T-cell (primary cell): ENCODE measurements at regions not wholly inside any gene's neighbourhood (a gene's known extent, or its start where the extent isn't known, plus 50 kb on each side); places are given as distances from the start of the nearest gene placed in this dataset.
"Not testable (repeated sequence)": the region's sequence is repeated elsewhere in the genome, so short reads cannot be mapped to it uniquely, and the experiment has no call there.

ENCODE experiments used
- ATAC-seq, 4 experiments: fragments of 200-7000 bp in 3 of 4; fragments of 150-1000 bp in 1 of 4; cut with Tn5 transposase; replicated peaks in 1 of 4; 1 replicate in 3 of 4; 2 replicates in 1 of 4; pipeline ENCODE4 v1.10.0; 2021; ENCODE audit warnings: moderate library complexity in 3 of 4, mild to moderate bottlenecking in 2 of 4, moderate number of reproducible peaks in 1 of 4
- CTCF ChIA-PET, 2 donors: fragments of 300-600 bp; sonication (Branson Sonifier 250); formaldehyde crosslinking; loops; one replicate each; lab custom pipeline; 2022; ENCODE audit warnings: antibody characterized with exemption in 2 of 2; lab: Charles Lee
- POLR2A ChIA-PET, 2 donors: fragments of 300-600 bp; sonication (Branson Sonifier 250); formaldehyde crosslinking; loops; one replicate each; lab custom pipeline; 2022; ENCODE audit warnings: antibody characterized with exemption in 2 of 2; lab: Charles Lee
- DNase-seq, 35 experiments: peaks; one replicate each; pipeline versions ENCODE4 v3.0.0 to v3.0.0-alpha.2; 2013 to 2023
- H3K27ac ChIP-seq: one replicate; pipeline ENCODE4 v1.5.1; 2013; ENCODE audit warnings: low read length
- H3K27me3 ChIP-seq, 2 experiments: replicated peaks in 1 of 2; 1 replicate in 1 of 2; 2 replicates in 1 of 2; pipeline versions ENCODE4 v1.6.1 to v1.7.0; 2013; ENCODE audit warnings: low read length in 1 of 2, mixed read lengths in 1 of 2; ENCODE audit not compliant: control insufficient read depth in 2 of 2, insufficient read depth in 2 of 2; ENCODE audit errors: extremely low read depth in 1 of 2
- H3K36me3 ChIP-seq, 2 donors: 1 replicate in 1 of 2; 2 replicates in 1 of 2; pipeline versions ENCODE4 v1.6.1 to v1.7.0; 2013; ENCODE audit warnings: low read length in 1 of 2; ENCODE audit not compliant: control insufficient read depth in 2 of 2, insufficient read depth in 1 of 2; ENCODE audit errors: extremely low read depth in 1 of 2
- H3K4me1 ChIP-seq, 2 experiments: 1 replicate in 1 of 2; 2 replicates in 1 of 2; pipeline versions ENCODE4 v1.6.1 to v1.7.0; 2013; ENCODE audit warnings: low read length in 2 of 2, mixed read lengths in 1 of 2; ENCODE audit not compliant: insufficient read depth in 2 of 2, control insufficient read depth in 1 of 2; ENCODE audit errors: extremely low read depth in 1 of 2
- H3K4me3 ChIP-seq, 2 donors: 1 replicate in 1 of 2; 2 replicates in 1 of 2; pipeline versions ENCODE4 v1.5.1 to v1.7.0; 2013; ENCODE audit warnings: mild to moderate bottlenecking in 2 of 2, low read length in 1 of 2, moderate library complexity in 1 of 2; ENCODE audit not compliant: control insufficient read depth in 1 of 2; ENCODE audit errors: extremely low read depth in 1 of 2
- H3K9me3 ChIP-seq: 2 replicates; pipeline ENCODE4 v1.7.0; 2013
- H3K27ac Mint-ChIP-seq, 2 donors: one replicate each; pipeline ENCODE4 v1.8.0; 2020 to 2021; ENCODE audit warnings: mild to moderate bottlenecking in 2 of 2, mixed read lengths in 2 of 2
- H3K27me3 Mint-ChIP-seq, 2 donors: one replicate each; pipeline ENCODE4 v1.8.0; 2021 to 2022; ENCODE audit warnings: mixed read lengths in 2 of 2
- H3K36me3 Mint-ChIP-seq: one replicate; pipeline ENCODE4 v1.8.0; 2021; ENCODE audit warnings: mixed read lengths
- H3K4me1 Mint-ChIP-seq, 3 donors: one replicate each; pipeline ENCODE4 v1.8.0; 2020 to 2022; ENCODE audit warnings: mixed read lengths in 3 of 3, mild to moderate bottlenecking in 1 of 3
- H3K4me3 Mint-ChIP-seq, 3 donors: one replicate each; pipeline ENCODE4 v1.8.0; 2020 to 2022; ENCODE audit warnings: mild to moderate bottlenecking in 3 of 3, mixed read lengths in 3 of 3, moderate library complexity in 3 of 3
- H3K9me3 Mint-ChIP-seq, 3 donors: one replicate each; pipeline ENCODE4 v1.8.0; 2020 to 2022; ENCODE audit warnings: mixed read lengths in 3 of 3
- WGBS: methylation state at CpG from one replicate; pipeline ENCODE4 v1.1.5; 2013; ENCODE audit warnings: missing lambda C conversion rate; ENCODE audit not compliant: insufficient coverage; 5-methylcytosine and 5-hydroxymethylcytosine counted together

- WGBS, result no CpG with 5 or more reads among the region's 6 CpGs
- H3K27ac ChIP-seq, POLR2A ChIA-PET, H3K4me3 ChIP-seq, H3K4me1 Mint-ChIP-seq, H3K36me3 ChIP-seq, H3K9me3 ChIP-seq, H3K27me3 ChIP-seq, H3K4me3 Mint-ChIP-seq, H3K27ac Mint-ChIP-seq, H3K27me3 Mint-ChIP-seq, CTCF ChIA-PET, H3K36me3 Mint-ChIP-seq, ATAC-seq, H3K9me3 Mint-ChIP-seq, DNase-seq, H3K4me1 ChIP-seq: not testable (repeated sequence)
These were observed 84.2 kb upstream of the ANXA10 start for GRCh38 chr4:168008112-168008511.

GRCh38 chr4:168019019-168019651, 73.2 kb upstream of the ANXA10 start:
- Mint-ChIP-seq H3K27ac (no peak overlapping the region), H3K4me3 (no peak overlapping the region), H3K4me1 (no peaks in the 10 kb centered on the region), H3K9me3 (peaks cover 5 to 34% (median 23%) of the 10 kb centered on the region in 3 donors), H3K27me3 (no peaks in the 10 kb centered on the region), H3K36me3 (no peaks in the 10 kb centered on the region)
- DNase-seq, result no peak
- Histone ChIP-seq H3K4me1 (no peaks in the 10 kb centered on the region), H3K27ac (no peak overlapping the region), H3K36me3 (no peaks in the 10 kb centered on the region), H3K9me3 (no peaks in the 10 kb centered on the region), H3K27me3 (no peaks in the 10 kb centered on the region), H3K4me3 (no peak overlapping the region)
- no peak for ATAC-seq
- POLR2A ChIA-PET, result no interaction called here
- 100% methylated on average over 1 of the region's 1 CpG for WGBS
- CTCF ChIA-PET, result no interaction called here

- Histone ChIP-seq H3K27ac (no peak overlapping the region), H3K9me3 (no peaks in the 10 kb centered on the region), H3K4me3 (no peak overlapping the region), H3K4me1 (no peaks in the 10 kb centered on the region), H3K36me3 (no peaks in the 10 kb centered on the region), H3K27me3 (no peaks in the 10 kb centered on the region)
- H3K9me3 Mint-ChIP-seq, result peaks cover 5 to 28% (median 23%) of the 10 kb centered on the region in 3 donors
- no peak overlapping the region for H3K27ac Mint-ChIP-seq
- ChIA-PET POLR2A (no interaction called here), CTCF (no interaction called here)
- H3K27me3 Mint-ChIP-seq, result no peaks in the 10 kb centered on the region
- WGBS, result 80% methylated on average over 1 of the region's 2 CpGs
- DNase-seq, result no peak
- no peaks in the 10 kb centered on the region for H3K36me3 Mint-ChIP-seq
- no peak overlapping the region for H3K4me3 Mint-ChIP-seq
- H3K4me1 Mint-ChIP-seq, result no peaks in the 10 kb centered on the region
- no peak for ATAC-seq
These were observed 72.4 kb upstream of the ANXA10 start for GRCh38 chr4:168019921-168020320.

- WGBS, result no CpG with 5 or more reads among the region's 1 CpG
- no peaks in the 10 kb centered on the region for H3K9me3 ChIP-seq
- H3K27me3 Mint-ChIP-seq, result no peaks in the 10 kb centered on the region
- H3K27me3 ChIP-seq, result no peaks in the 10 kb centered on the region
- H3K4me3 Mint-ChIP-seq, result no peak overlapping the region
- H3K36me3 ChIP-seq, result no peaks in the 10 kb centered on the region
- ATAC-seq (no peak), DNase-seq (no peak)
- H3K27ac Mint-ChIP-seq, result no peak overlapping the region
- no peaks in the 10 kb centered on the region for H3K36me3 Mint-ChIP-seq
- ChIA-PET POLR2A (no interaction called here), CTCF (no interaction called here)
- no peaks in the 10 kb centered on the region for H3K4me1 Mint-ChIP-seq
- no peak overlapping the region for H3K27ac ChIP-seq
- H3K4me1 ChIP-seq, result no peaks in the 10 kb centered on the region
- H3K4me3 ChIP-seq, result no peak overlapping the region
- peaks cover 5 to 23% (median 18%) of the 10 kb centered on the region in 3 donors for H3K9me3 Mint-ChIP-seq
These were observed 70.7 kb upstream of the ANXA10 start for GRCh38 chr4:168021666-168022065.

GRCh38 chr4:168028568-168028967, 63.8 kb upstream of the ANXA10 start:
- CTCF ChIA-PET, result no interaction called here
- no peak overlapping the region for H3K4me3 ChIP-seq
- 86% methylated on average over 1 of the region's 2 CpGs for WGBS
- POLR2A ChIA-PET, result no interaction called here
- no peak overlapping the region for H3K27ac ChIP-seq
- H3K9me3 ChIP-seq, result no peaks in the 10 kb centered on the region
- Mint-ChIP-seq H3K4me3 (no peak overlapping the region), H3K4me1 (no peaks in the 10 kb centered on the region), H3K9me3 (peaks cover 0 to 9% (median 7%) of the 10 kb centered on the region in 3 donors), H3K27ac (no peak overlapping the region), H3K36me3 (no peaks in the 10 kb centered on the region), H3K27me3 (no peaks in the 10 kb centered on the region)
- DNase-seq (no peak), ATAC-seq (no peak)
- H3K36me3 ChIP-seq, result no peaks in the 10 kb centered on the region
- no peaks in the 10 kb centered on the region for H3K27me3 ChIP-seq
- H3K4me1 ChIP-seq, result no peaks in the 10 kb centered on the region

GRCh38 chr4:168028970-168029597, 63.3 kb upstream of the ANXA10 start:
- H3K27me3 Mint-ChIP-seq, result no peaks in the 10 kb centered on the region
- WGBS, result 67% methylated on average over 3 of the region's 5 CpGs
- no peak for DNase-seq
- ChIA-PET CTCF (no interaction called here), POLR2A (no interaction called here)
- no peaks in the 10 kb centered on the region for H3K9me3 ChIP-seq
- no peaks in the 10 kb centered on the region for H3K4me1 ChIP-seq
- no peaks in the 10 kb centered on the region for H3K36me3 ChIP-seq
- H3K4me3 Mint-ChIP-seq, result no peak overlapping the region
- no peaks in the 10 kb centered on the region for H3K36me3 Mint-ChIP-seq
- no peaks in the 10 kb centered on the region for H3K27me3 ChIP-seq
- no peak overlapping the region for H3K4me3 ChIP-seq
- H3K27ac Mint-ChIP-seq, result no peak overlapping the region
- peaks cover 0 to 6% (median 1%) of the 10 kb centered on the region in 3 donors for H3K9me3 Mint-ChIP-seq
- no peaks in the 10 kb centered on the region for H3K4me1 Mint-ChIP-seq
- H3K27ac ChIP-seq, result no peak overlapping the region
- ATAC-seq, result no peak
